Endodermal cell (in vitro differentiated cells): ENCODE measurements at regions not wholly inside any gene's neighbourhood (a gene's known extent, or its start where the extent isn't known, plus 50 kb on each side); places are given as distances from the start of the nearest gene placed in this dataset.

ENCODE experiments used
- DNase-seq: peaks from one replicate; pipeline ENCODE4 v3.0.0-alpha.2; 2017
- H3K27ac ChIP-seq: 2 replicates; pipeline ENCODE4 v1.5.1; 2013; ENCODE audit warnings: mild to moderate bottlenecking, low read depth, low read length, moderate library complexity
- H3K27me3 ChIP-seq: 2 replicates; pipeline ENCODE4 v1.6.1; 2013; ENCODE audit warnings: mild to moderate bottlenecking, low read length, moderate library complexity; ENCODE audit not compliant: insufficient read depth, control insufficient read depth, poor library complexity, severe bottlenecking
- H3K36me3 ChIP-seq: 2 replicates; pipeline ENCODE4 v1.7.0; 2013; ENCODE audit warnings: mild to moderate bottlenecking, low read length, moderate library complexity; ENCODE audit not compliant: control insufficient read depth, insufficient read depth
- H3K4me1 ChIP-seq: one replicate; pipeline ENCODE4 v1.7.0; 2013; ENCODE audit warnings: low read length; ENCODE audit not compliant: control insufficient read depth, insufficient read depth
- H3K4me3 ChIP-seq: 2 replicates; pipeline ENCODE4 v1.5.1; 2013; ENCODE audit warnings: mild to moderate bottlenecking, low read length, moderate library complexity
- H3K9ac ChIP-seq: 2 replicates; pipeline ENCODE4 v1.6.1; 2013; ENCODE audit warnings: mild to moderate bottlenecking, low read length, moderate library complexity; ENCODE audit not compliant: poor library complexity, severe bottlenecking; ENCODE audit errors: extremely low read depth
- H3K9me3 ChIP-seq: 2 replicates; pipeline ENCODE4 v1.6.1; 2013; ENCODE audit warnings: mild to moderate bottlenecking, low read length, moderate library complexity; ENCODE audit not compliant: control insufficient read depth
- H3K27ac Mint-ChIP-seq: 2 replicates; pipeline ENCODE4 v1.8.0; 2020; ENCODE audit warnings: mixed read lengths
- H3K27me3 Mint-ChIP-seq: 2 replicates; pipeline ENCODE4 v1.8.0; 2021; ENCODE audit warnings: mild to moderate bottlenecking, mixed read lengths; ENCODE audit not compliant: insufficient read depth
- H3K36me3 Mint-ChIP-seq: 2 replicates; pipeline ENCODE4 v1.8.0; 2020; ENCODE audit warnings: low read depth, mixed read lengths
- H3K4me1 Mint-ChIP-seq: 2 replicates; pipeline ENCODE4 v1.8.0; 2020; ENCODE audit warnings: mixed read lengths
- H3K4me3 Mint-ChIP-seq: 2 replicates; pipeline ENCODE4 v1.8.0; 2020; ENCODE audit warnings: mild to moderate bottlenecking, moderate library complexity, mixed read lengths
- H3K9me3 Mint-ChIP-seq: 2 replicates; pipeline ENCODE4 v1.8.0; 2020; ENCODE audit warnings: mild to moderate bottlenecking, mixed read lengths
- CTCF ChIP-seq: fragments of 200-600 bp; sonication (generic); conservative IDR thresholded peaks from 2 replicates; pipeline ENCODE4 v1.5.0; 2021; ENCODE audit warnings: antibody characterized with exemption, mild to moderate bottlenecking
- WGBS, 2 experiments: methylation state at CpG; one replicate each; pipeline versions ENCODE4 v1.1.5 to v1.1.7; 2013; ENCODE audit warnings: missing lambda C conversion rate in 2 of 2, mixed read lengths in 1 of 2; ENCODE audit not compliant: insufficient coverage in 1 of 2, insufficient read length in 1 of 2; 5-methylcytosine and 5-hydroxymethylcytosine counted together

GRCh38 chr2:181250691-181251090 is 206.5 kb upstream of the ITGA4 start:
- no peak overlapping the region for H3K27ac ChIP-seq
- H3K27me3 ChIP-seq = no peaks in the 10 kb centered on the region
- no peaks in the 10 kb centered on the region for H3K36me3 ChIP-seq
- H3K36me3 Mint-ChIP-seq = no peaks in the 10 kb centered on the region
- no peaks in the 10 kb centered on the region for H3K27me3 Mint-ChIP-seq
- H3K4me3 Mint-ChIP-seq = no peak overlapping the region
- no peaks in the 10 kb centered on the region for H3K9me3 Mint-ChIP-seq
- H3K4me1 Mint-ChIP-seq = no peaks in the 10 kb centered on the region
- no peaks in the 10 kb centered on the region for H3K4me1 ChIP-seq
- no peak overlapping the region for H3K4me3 ChIP-seq
- H3K27ac Mint-ChIP-seq = no peak overlapping the region
- TF ChIP-seq CTCF = no peak
- 91% methylated on average over 1 of the region's 1 CpG; no CpG with 5 or more reads in 1 of the 2 experiments for WGBS, 2 experiments
- no peak overlapping the region for H3K9ac ChIP-seq
- no peak for DNase-seq
- H3K9me3 ChIP-seq = no peaks in the 10 kb centered on the region

GRCh38 chr2:181252262-181253148 is 204.7 kb upstream of the ITGA4 start:
- H3K9me3 Mint-ChIP-seq = no peaks in the 10 kb centered on the region
- H3K9me3 ChIP-seq = no peaks in the 10 kb centered on the region
- 85 to 89% methylated on average over 4 to 5 of the region's 5 CpGs for whole genome bisulfite sequencing, 2 experiments
- H3K36me3 Mint-ChIP-seq = no peaks in the 10 kb centered on the region
- DNase-seq = no peak
- no peak overlapping the region for H3K4me3 Mint-ChIP-seq
- no peak overlapping the region for H3K27ac Mint-ChIP-seq
- no peak overlapping the region for H3K9ac ChIP-seq
- no peak for TF ChIP-seq CTCF
- no peaks in the 10 kb centered on the region for H3K4me1 ChIP-seq
- H3K27me3 ChIP-seq = no peaks in the 10 kb centered on the region
- H3K36me3 ChIP-seq = no peaks in the 10 kb centered on the region
- H3K27ac ChIP-seq = no peak overlapping the region
- no peak overlapping the region for H3K4me3 ChIP-seq
- no peaks in the 10 kb centered on the region for H3K4me1 Mint-ChIP-seq
- H3K27me3 Mint-ChIP-seq = no peaks in the 10 kb centered on the region

- TF ChIP-seq CTCF = no peak
- Histone ChIP-seq H3K9ac (no peak overlapping the region), H3K27ac (no peak overlapping the region), H3K27me3 (no peaks in the 10 kb centered on the region), H3K4me1 (no peaks in the 10 kb centered on the region), H3K9me3 (no peaks in the 10 kb centered on the region), H3K4me3 (no peak overlapping the region), H3K36me3 (no peaks in the 10 kb centered on the region)
- 96% methylated on average over 3 of the region's 3 CpGs for WGBS, 2 experiments
- no peaks in the 10 kb centered on the region for H3K27me3 Mint-ChIP-seq
- H3K4me3 Mint-ChIP-seq = no peak overlapping the region
- H3K9me3 Mint-ChIP-seq = no peaks in the 10 kb centered on the region
- DNase-seq = no peak
- H3K27ac Mint-ChIP-seq = no peak overlapping the region
- no peaks in the 10 kb centered on the region for H3K4me1 Mint-ChIP-seq
- H3K36me3 Mint-ChIP-seq = no peaks in the 10 kb centered on the region
These were observed 203.7 kb upstream of the ITGA4 start for GRCh38 chr2:181253438-181253837.
